Tibial nerve (tissue), 4 donors: ENCODE measurements at regions not wholly inside any gene's neighbourhood (a gene's known extent, or its start where the extent isn't known, plus 50 kb on each side); places are given as distances from the start of the nearest gene placed in this dataset.

ENCODE experiments used
- CTCF ChIP-seq, 5 experiments: fragments of 200-600 bp in 3 of 5; fragments of 450-650 bp in 2 of 5; sonication (generic) in 3 of 5; IDR thresholded peaks; one replicate each; pipeline ENCODE4 v1.5.1; 2016 to 2019; ENCODE audit warnings: antibody characterized with exemption in 5 of 5, mild to moderate bottlenecking in 3 of 5, moderate library complexity in 2 of 5
- EP300 ChIP-seq, 2 donors: sonication (generic); formaldehyde crosslinking; IDR thresholded peaks; one replicate each; pipeline ENCODE4 v1.6.1; 2017; ENCODE audit warnings: antibody characterized with exemption in 2 of 2, mild to moderate bottlenecking in 1 of 2
- POLR2A ChIP-seq, 2 donors: fragments of 450-650 bp; IDR thresholded peaks; one replicate each; pipeline ENCODE4 v1.6.1; 2017; ENCODE audit warnings: antibody characterized with exemption in 2 of 2, mild to moderate bottlenecking in 2 of 2, moderate library complexity in 2 of 2

- no peak for TF ChIP-seq EP300 (IDR thresholded peaks at IDR 0.05)
- TF ChIP-seq POLR2A (IDR thresholded peaks at IDR 0.05) = no peak
- TF ChIP-seq CTCF (IDR thresholded peaks at IDR 0.05) = no peak
These were observed 132.9 kb downstream of the PXDC1 start for GRCh38 chr6:3618642-3619041.
